Upper lobe of left lung (tissue), 6 donors: ENCODE measurements at regions not wholly inside any gene's neighbourhood (a gene's known extent, or its start where the extent isn't known, plus 50 kb on each side); places are given as distances from the start of the nearest gene placed in this dataset.

Experiments
- ATAC-seq, 2 donors: fragments of 200-7000 bp; cut with Tn5 transposase; one replicate each; pipeline ENCODE4 v1.9.1; 2022; ENCODE audit warnings: mild to moderate bottlenecking in 2 of 2, moderate library complexity in 2 of 2; ENCODE audit not compliant: low FRiP score in 2 of 2
- DNase-seq, 2 donors: peaks; one replicate each; pipeline ENCODE4 v3.0.0-alpha.2; 2019 to 2020
- H3K27ac ChIP-seq, 4 donors: fragments of 200-600 bp; sonication (generic); one replicate each; pipeline ENCODE4 v1.5.1; 2016 to 2019
- H3K27me3 ChIP-seq, 4 donors: fragments of 200-600 bp; sonication (generic); one replicate each; pipeline ENCODE4 v1.5.1; 2017 to 2019
- H3K36me3 ChIP-seq, 4 donors: fragments of 200-600 bp; sonication (generic); one replicate each; pipeline ENCODE4 v1.5.1; 2016 to 2019
- H3K4me1 ChIP-seq, 4 donors: fragments of 200-600 bp; sonication (generic); one replicate each; pipeline ENCODE4 v1.5.1; 2018 to 2019
- H3K4me3 ChIP-seq, 4 donors: fragments of 200-600 bp; sonication (generic); one replicate each; pipeline ENCODE4 v1.5.1; 2017 to 2019; ENCODE audit warnings: mild to moderate bottlenecking in 2 of 4, moderate library complexity in 1 of 4
- H3K9me3 ChIP-seq, 4 donors: fragments of 200-600 bp; sonication (generic); one replicate each; pipeline ENCODE4 v1.5.1; 2018 to 2019
- EP300 ChIP-seq, 4 donors: sonication (generic); formaldehyde crosslinking; IDR thresholded peaks; one replicate each; pipeline ENCODE4 v1.5.1; 2017; ENCODE audit warnings: antibody characterized with exemption in 4 of 4, control low read depth in 2 of 4
- POLR2A ChIP-seq, 4 donors: fragments of 450-650 bp; IDR thresholded peaks; one replicate each; pipeline ENCODE4 v1.5.1; 2016 to 2017; ENCODE audit warnings: antibody characterized with exemption in 4 of 4, mild to moderate bottlenecking in 2 of 4
- POLR2AphosphoS5 ChIP-seq, 2 donors: sonication (generic); formaldehyde crosslinking; IDR thresholded peaks; one replicate each; pipeline ENCODE4 v1.5.1; 2017; ENCODE audit warnings: antibody characterized with exemption in 2 of 2
- WGBS, 2 donors: methylation state at CpG; one replicate each; pipeline ENCODE4 v1.1.5; 2017 to 2018; 5-methylcytosine and 5-hydroxymethylcytosine counted together
- TF ChIP-seq, protein P1 (sequence below), 6 experiments: fragments of 450-650 bp in 4 of 6; fragments of 200-600 bp in 2 of 6; sonication (generic) in 2 of 6; IDR thresholded peaks; one replicate each; pipeline ENCODE4 v1.5.1; 2016 to 2019; ENCODE audit warnings: antibody characterized with exemption in 6 of 6
- donor health status: DM: no; HTN: no; CAD: no; lungs with moderate emphysema.
- donor health status: DM: no; HTN: yes; CAD: no; lungs with severe emphysema.

DNA sequence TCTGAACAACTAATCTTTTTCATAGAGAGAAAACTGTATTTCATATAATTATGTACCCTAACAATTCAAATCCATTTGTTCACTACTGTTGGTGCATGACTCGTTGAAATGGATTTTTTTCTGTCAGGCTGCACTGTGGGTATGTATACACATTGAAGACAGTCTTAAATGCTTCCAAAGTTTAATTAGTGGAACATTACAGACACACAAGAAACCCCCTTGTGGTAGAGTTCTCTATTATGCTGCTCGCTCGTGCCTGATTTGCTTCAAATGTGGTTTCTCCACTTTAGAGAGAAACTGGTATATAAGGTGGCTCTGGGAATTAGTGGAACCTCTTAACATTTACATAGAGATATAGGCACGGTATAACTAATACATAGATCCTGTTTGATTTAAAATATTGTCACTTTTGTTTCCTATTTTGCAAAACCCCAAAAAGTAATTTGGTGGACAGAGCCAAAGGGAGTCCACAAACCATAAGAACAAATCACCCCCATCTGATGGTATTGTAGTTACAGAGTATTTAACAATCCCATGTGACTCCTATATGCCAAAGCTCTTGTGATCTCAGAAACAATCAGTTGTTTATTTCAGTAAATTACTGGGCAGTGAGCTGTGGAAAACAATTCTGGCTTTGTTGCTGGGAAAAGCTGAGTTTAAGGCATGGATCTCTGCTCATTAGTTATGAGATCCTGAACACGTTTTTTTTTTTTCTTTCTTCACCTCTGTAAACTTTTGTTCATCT lies 159.5 kb downstream of the BRMS1L start:
- no peak for DNase-seq
- WGBS, 2 donors, result 56 to 59% methylated on average over 5 of the region's 5 CpGs
- TF ChIP-seq POLR2AphosphoS5 (IDR thresholded peaks at IDR 0.05) (no peak), POLR2A (IDR thresholded peaks at IDR 0.05) (no peak), EP300 (IDR thresholded peaks at IDR 0.05) (no peak)
- TF ChIP-seq, protein P1, sequence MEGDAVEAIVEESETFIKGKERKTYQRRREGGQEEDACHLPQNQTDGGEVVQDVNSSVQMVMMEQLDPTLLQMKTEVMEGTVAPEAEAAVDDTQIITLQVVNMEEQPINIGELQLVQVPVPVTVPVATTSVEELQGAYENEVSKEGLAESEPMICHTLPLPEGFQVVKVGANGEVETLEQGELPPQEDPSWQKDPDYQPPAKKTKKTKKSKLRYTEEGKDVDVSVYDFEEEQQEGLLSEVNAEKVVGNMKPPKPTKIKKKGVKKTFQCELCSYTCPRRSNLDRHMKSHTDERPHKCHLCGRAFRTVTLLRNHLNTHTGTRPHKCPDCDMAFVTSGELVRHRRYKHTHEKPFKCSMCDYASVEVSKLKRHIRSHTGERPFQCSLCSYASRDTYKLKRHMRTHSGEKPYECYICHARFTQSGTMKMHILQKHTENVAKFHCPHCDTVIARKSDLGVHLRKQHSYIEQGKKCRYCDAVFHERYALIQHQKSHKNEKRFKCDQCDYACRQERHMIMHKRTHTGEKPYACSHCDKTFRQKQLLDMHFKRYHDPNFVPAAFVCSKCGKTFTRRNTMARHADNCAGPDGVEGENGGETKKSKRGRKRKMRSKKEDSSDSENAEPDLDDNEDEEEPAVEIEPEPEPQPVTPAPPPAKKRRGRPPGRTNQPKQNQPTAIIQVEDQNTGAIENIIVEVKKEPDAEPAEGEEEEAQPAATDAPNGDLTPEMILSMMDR (IDR thresholded peaks at IDR 0.05), result no peak

DNA sequence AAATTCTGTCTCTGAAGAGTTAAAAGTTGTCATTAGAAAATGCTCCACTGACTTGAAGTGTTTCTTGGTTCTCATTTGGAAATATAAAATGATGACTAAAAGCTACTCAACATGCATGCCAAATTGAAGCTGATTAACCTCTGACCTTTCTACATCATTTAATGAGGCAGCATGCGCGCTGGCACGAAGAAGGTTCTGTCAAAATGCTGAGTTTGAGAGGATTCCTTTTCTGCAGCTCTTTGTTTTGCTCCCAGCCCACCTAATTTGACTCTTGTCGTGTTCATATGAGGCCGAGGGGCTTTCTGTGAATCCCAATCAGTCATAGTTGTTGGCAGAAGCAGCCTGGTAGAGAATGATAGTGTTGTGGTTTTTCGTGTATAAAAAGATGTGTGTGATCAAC lies 153.4 kb downstream of the BRMS1L start:
- Histone ChIP-seq H3K36me3 (no peaks in the 10 kb centered on the region), H3K27ac (no peak overlapping the region), H3K9me3 (no peaks in the 10 kb centered on the region), H3K4me3 (no peak overlapping the region), H3K4me1 (no peaks in the 10 kb centered on the region), H3K27me3 (no peaks in the 10 kb centered on the region)
- WGBS, 2 donors, result 81 to 83% methylated on average over 6 of the region's 6 CpGs
- DNase-seq, result no peak
- ATAC-seq, result no peak
- TF ChIP-seq, protein P1 (IDR thresholded peaks at IDR 0.05), result no peak
- no peak for TF ChIP-seq EP300 (IDR thresholded peaks at IDR 0.05)

More for the DNA sequence above, 159.5 kb downstream of the BRMS1L start:
- Histone ChIP-seq H3K36me3 (no peaks in the 10 kb centered on the region), H3K27ac (no peak overlapping the region), H3K4me3 (no peak overlapping the region), H3K4me1 (no peaks in the 10 kb centered on the region), H3K9me3 (no peaks in the 10 kb centered on the region), H3K27me3 (no peaks in the 10 kb centered on the region)
- no peak for ATAC-seq

DNA sequence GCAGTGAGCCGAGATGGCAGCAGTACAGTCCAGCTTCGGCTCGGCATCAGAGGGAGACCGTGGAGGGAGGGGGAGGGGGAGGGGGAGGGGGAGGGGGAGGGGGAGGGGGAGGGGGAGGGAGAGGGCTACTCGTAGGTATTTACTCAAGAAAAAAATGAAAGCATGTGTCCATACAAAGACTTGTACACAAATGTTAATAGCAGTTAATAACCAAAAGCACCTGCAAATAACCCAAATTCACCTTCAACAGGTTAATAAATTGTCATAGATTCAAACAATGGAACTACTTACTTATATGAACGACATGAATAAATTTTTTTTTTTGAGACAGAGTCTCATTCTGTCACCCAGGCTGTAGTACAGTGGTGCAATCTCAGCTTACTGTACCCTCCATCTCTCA lies 152.4 kb downstream of the BRMS1L start:
- no peak overlapping the region for H3K4me3 ChIP-seq
- no peaks in the 10 kb centered on the region for H3K27me3 ChIP-seq
- no peak overlapping the region for H3K27ac ChIP-seq
- WGBS, 2 donors, result 61 to 80% methylated on average over 2 to 5 of the region's 6 CpGs
- TF ChIP-seq, protein P1 (IDR thresholded peaks at IDR 0.05), result no peak
- no peak for TF ChIP-seq EP300 (IDR thresholded peaks at IDR 0.05)
- TF ChIP-seq POLR2A (IDR thresholded peaks at IDR 0.05), result no peak
- no peak for TF ChIP-seq POLR2AphosphoS5 (IDR thresholded peaks at IDR 0.05)
- no peaks in the 10 kb centered on the region for H3K9me3 ChIP-seq
- DNase-seq (no peak), ATAC-seq (no peak)
- H3K36me3 ChIP-seq, result no peaks in the 10 kb centered on the region
- H3K4me1 ChIP-seq, result no peaks in the 10 kb centered on the region

DNA sequence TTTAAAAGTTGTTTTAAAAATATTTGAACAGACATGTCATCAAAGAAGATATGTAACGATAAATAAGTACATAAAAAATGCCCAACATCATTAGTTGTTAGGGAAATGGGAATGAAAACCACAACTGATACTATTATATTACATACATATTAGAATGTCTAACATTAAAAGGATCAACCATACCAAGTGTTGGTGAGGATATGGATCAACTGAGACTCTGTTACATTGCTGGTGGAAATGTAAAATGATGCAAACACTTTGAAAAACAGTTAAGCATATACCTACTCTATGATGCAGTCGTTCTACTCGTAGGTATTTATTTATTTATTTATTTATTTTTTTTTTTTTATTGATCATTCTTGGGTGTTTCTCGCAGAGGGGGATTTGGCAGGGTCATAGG lies 149.7 kb downstream of the BRMS1L start:
- no peak for DNase-seq
- no peaks in the 10 kb centered on the region for H3K27me3 ChIP-seq
- no peak overlapping the region for H3K4me3 ChIP-seq
- no peaks in the 10 kb centered on the region for H3K36me3 ChIP-seq
- no peak for TF ChIP-seq POLR2A (IDR thresholded peaks at IDR 0.05)
- TF ChIP-seq, protein P1 (IDR thresholded peaks at IDR 0.05), result no peak
- TF ChIP-seq POLR2AphosphoS5 (IDR thresholded peaks at IDR 0.05), result no peak
- H3K27ac ChIP-seq, result no peak overlapping the region
- no peak for ATAC-seq
- H3K4me1 ChIP-seq, result no peaks in the 10 kb centered on the region
- 84 to 92% methylated on average over 4 of the region's 4 CpGs for WGBS, 2 donors
- H3K9me3 ChIP-seq, result no peaks in the 10 kb centered on the region

DNA sequence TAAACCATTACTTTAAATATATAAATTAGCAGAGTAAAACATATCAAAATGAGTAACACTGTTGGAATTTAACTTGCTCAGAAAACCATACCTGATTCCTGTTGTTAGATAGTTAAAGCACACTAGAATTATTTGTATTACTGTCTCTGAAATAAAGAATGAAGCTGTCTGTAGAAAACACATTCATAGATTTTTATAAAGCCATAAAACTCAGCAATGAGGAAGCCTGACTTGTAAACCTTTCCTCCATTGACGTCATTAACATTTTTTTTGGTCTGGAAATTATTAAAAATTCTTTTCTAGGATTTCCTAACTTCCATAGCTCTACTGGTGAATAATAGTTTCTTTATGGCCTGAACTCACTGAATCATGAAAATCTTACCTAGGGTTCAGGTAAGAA lies 147.6 kb downstream of the BRMS1L start:
- ATAC-seq, result no peak
- no peaks in the 10 kb centered on the region for H3K27me3 ChIP-seq
- no peaks in the 10 kb centered on the region for H3K9me3 ChIP-seq
- no peaks in the 10 kb centered on the region for H3K36me3 ChIP-seq
- TF ChIP-seq EP300 (IDR thresholded peaks at IDR 0.05) (no peak), POLR2A (IDR thresholded peaks at IDR 0.05) (no peak), POLR2AphosphoS5 (IDR thresholded peaks at IDR 0.05) (no peak)
- TF ChIP-seq, protein P1 (IDR thresholded peaks at IDR 0.05), result no peak
- no peak for DNase-seq
- H3K4me1 ChIP-seq, result no peaks in the 10 kb centered on the region
- no peak overlapping the region for H3K27ac ChIP-seq
- H3K4me3 ChIP-seq, result no peak overlapping the region
- 41 to 83% methylated on average over 1 of the region's 1 CpG for WGBS, 2 donors
